Endometrium (tissue), 2 donors: ENCODE measurements at regions not wholly inside any gene's neighbourhood (a gene's known extent, or its start where the extent isn't known, plus 50 kb on each side); places are given as distances from the start of the nearest gene placed in this dataset.
"Not testable (repeated sequence)": the region's sequence is repeated elsewhere in the genome, so short reads cannot be mapped to it uniquely, and the experiment has no call there.

Experiments used
- FAIRE-seq: peaks from 2 replicates; lab custom pipeline; 2012; peaks lifted over from hg19 to GRCh38; lab: Jason Lieb, UNC
- donor health status: control.
- donor health status: control.

GRCh38 chr3:20905210-20905805, 719.3 kb upstream of the SGO1 start:
- FAIRE-seq: no peak

- no peak for FAIRE-seq
Measured at GRCh38 chr3:20904671-20905070, 718.7 kb upstream of the SGO1 start.

- no peak for FAIRE-seq
Measured at GRCh38 chr3:20898962-20899361, 713.0 kb upstream of the SGO1 start.

GRCh38 chr3:20890111-20890519, 704.1 kb upstream of the SGO1 start:
- no peak for FAIRE-seq

GRCh38 chr3:20878691-20879090, 692.7 kb upstream of the SGO1 start:
- FAIRE-seq: no peak

GRCh38 chr3:20873235-20873634, 687.2 kb upstream of the SGO1 start:
- FAIRE-seq: no peak

GRCh38 chr3:20870106-20870899, 684.3 kb upstream of the SGO1 start:
- no peak for FAIRE-seq

- no peak for FAIRE-seq
Measured at GRCh38 chr3:20865803-20866202, 679.8 kb upstream of the SGO1 start.

- FAIRE-seq: no peak
Measured at GRCh38 chr3:20861454-20861853, 675.4 kb upstream of the SGO1 start.

- FAIRE-seq: no peak
Measured at GRCh38 chr3:20857636-20858035, 671.6 kb upstream of the SGO1 start.

- FAIRE-seq: peak; percentile 88
Measured at GRCh38 chr3:20853890-20854289, 667.9 kb upstream of the SGO1 start.

GRCh38 chr3:20852712-20853111, 666.7 kb upstream of the SGO1 start:
- FAIRE-seq: no peak

- no peak for FAIRE-seq
Measured at GRCh38 chr3:20849975-20850374, 664.0 kb upstream of the SGO1 start.

- no peak for FAIRE-seq
Measured at GRCh38 chr3:20846832-20847231, 660.8 kb upstream of the SGO1 start.

GRCh38 chr3:20846066-20846465, 660.1 kb upstream of the SGO1 start:
- no peak for FAIRE-seq

- no peak for FAIRE-seq
Measured at GRCh38 chr3:20844851-20845250, 658.8 kb upstream of the SGO1 start.

- no peak for FAIRE-seq
Measured at GRCh38 chr3:20842594-20843436, 656.8 kb upstream of the SGO1 start.

- FAIRE-seq: no peak
Measured at GRCh38 chr3:20842002-20842401, 656.0 kb upstream of the SGO1 start.

- FAIRE-seq: no peak
Measured at GRCh38 chr3:20837676-20838302, 651.8 kb upstream of the SGO1 start.

- FAIRE-seq: no peak
Measured at GRCh38 chr3:20836801-20837200, 650.8 kb upstream of the SGO1 start.

- FAIRE-seq: no peak
Measured at GRCh38 chr3:20832963-20833362, 647.0 kb upstream of the SGO1 start.

- FAIRE-seq: no peak
Measured at GRCh38 chr3:20822251-20822650, 636.2 kb upstream of the SGO1 start.

- not testable (repeated sequence) for FAIRE-seq
Measured at GRCh38 chr3:20820872-20821271, 634.9 kb upstream of the SGO1 start.
